ENCODE measurements at regions not wholly inside any gene's neighbourhood (a gene's known extent, or its start where the extent isn't known, plus 50 kb on each side); places are given as distances from the start of the nearest gene placed in this dataset.
"Not testable (repeated sequence)": the region's sequence is repeated elsewhere in the genome, so short reads cannot be mapped to it uniquely, and the experiment has no call there.

GRCh38 chr6:4510317-4510716 lies 265.9 kb upstream of the CDYL start:
- in situ Hi-C loops (cut with MboI; ENCODE audit: low sequenced_read_pairs): no loop called here

- in situ Hi-C loops (cut with MboI; ENCODE audit: low sequenced_read_pairs): no loop called here
Observed at GRCh38 chr6:4509506-4509905, 266.7 kb upstream of the CDYL start.

- in situ Hi-C loops (cut with MboI; ENCODE audit: low sequenced_read_pairs): no loop called here
Observed at GRCh38 chr6:4506792-4507191, 269.4 kb upstream of the CDYL start.

- in situ Hi-C loops (cut with MboI; ENCODE audit: low sequenced_read_pairs): no loop called here
Observed at GRCh38 chr6:4506223-4506622, 270.0 kb upstream of the CDYL start.

GRCh38 chr6:4504700-4505099 lies 271.5 kb upstream of the CDYL start:
- in situ Hi-C loops (cut with MboI; ENCODE audit: low sequenced_read_pairs): no loop called here

GRCh38 chr6:4503700-4504099 lies 272.5 kb upstream of the CDYL start:
- in situ Hi-C loops (cut with MboI; ENCODE audit: low sequenced_read_pairs): no loop called here

- in situ Hi-C loops (cut with MboI; ENCODE audit: low sequenced_read_pairs): no loop called here
Observed at GRCh38 chr6:4496284-4496683, 279.9 kb upstream of the CDYL start.

- in situ Hi-C loops (cut with MboI; ENCODE audit: low sequenced_read_pairs): no loop called here
Observed at GRCh38 chr6:4491501-4492260, 284.5 kb upstream of the CDYL start.

GRCh38 chr6:4489538-4489937 lies 286.7 kb upstream of the CDYL start:
- in situ Hi-C loops (cut with MboI; ENCODE audit: low sequenced_read_pairs): no loop called here

- in situ Hi-C loops (cut with MboI; ENCODE audit: low sequenced_read_pairs): no loop called here
Observed at GRCh38 chr6:4488389-4488788, 287.8 kb upstream of the CDYL start.

GRCh38 chr6:4487538-4487937 lies 288.7 kb upstream of the CDYL start:
- in situ Hi-C loops (cut with MboI; ENCODE audit: low sequenced_read_pairs): no loop called here

- in situ Hi-C loops (cut with MboI; ENCODE audit: low sequenced_read_pairs): no loop called here
Observed at GRCh38 chr6:4486568-4487315, 289.5 kb upstream of the CDYL start.

GRCh38 chr6:4485735-4486134 lies 290.5 kb upstream of the CDYL start:
- in situ Hi-C loops (cut with MboI; ENCODE audit: low sequenced_read_pairs): no loop called here

- in situ Hi-C loops (cut with MboI; ENCODE audit: low sequenced_read_pairs): no loop called here
Observed at GRCh38 chr6:4482461-4482860, 293.7 kb upstream of the CDYL start.

- in situ Hi-C loops (cut with MboI; ENCODE audit: low sequenced_read_pairs): no loop called here
Observed at GRCh38 chr6:4480788-4481735, 295.1 kb upstream of the CDYL start.

GRCh38 chr6:4478098-4478497 lies 298.1 kb upstream of the CDYL start:
- in situ Hi-C loops (cut with MboI; ENCODE audit: low sequenced_read_pairs): no loop called here

GRCh38 chr6:4474810-4475209 lies 301.4 kb upstream of the CDYL start:
- in situ Hi-C loops (cut with MboI; ENCODE audit: low sequenced_read_pairs): no loop called here

- in situ Hi-C loops (cut with MboI; ENCODE audit: low sequenced_read_pairs): no loop called here
Observed at GRCh38 chr6:4472969-4473642, 303.1 kb upstream of the CDYL start.

- in situ Hi-C loops (cut with MboI; ENCODE audit: low sequenced_read_pairs): no loop called here
Observed at GRCh38 chr6:4472222-4472621, 304.0 kb upstream of the CDYL start.

GRCh38 chr6:4471515-4471914 lies 304.7 kb upstream of the CDYL start:
- in situ Hi-C loops (cut with MboI; ENCODE audit: low sequenced_read_pairs): not testable (repeated sequence)

GRCh38 chr6:4470698-4471210 lies 305.4 kb upstream of the CDYL start:
- in situ Hi-C loops (cut with MboI; ENCODE audit: low sequenced_read_pairs): no loop called here
